CD4-positive, alpha-beta T cell treated with Interleukin-17A for 4 hours (primary cell): ENCODE measurements at regions not wholly inside any gene's neighbourhood (a gene's known extent, or its start where the extent isn't known, plus 50 kb on each side); places are given as distances from the start of the nearest gene placed in this dataset.
"Not testable (repeated sequence)": the region's sequence is repeated elsewhere in the genome, so short reads cannot be mapped to it uniquely, and the experiment has no call there.

Source experiments
- DNase-seq: peaks from one replicate; pipeline ENCODE4 v3.0.0-alpha.2; 2020; ENCODE audit warnings: mixed read lengths

DNA sequence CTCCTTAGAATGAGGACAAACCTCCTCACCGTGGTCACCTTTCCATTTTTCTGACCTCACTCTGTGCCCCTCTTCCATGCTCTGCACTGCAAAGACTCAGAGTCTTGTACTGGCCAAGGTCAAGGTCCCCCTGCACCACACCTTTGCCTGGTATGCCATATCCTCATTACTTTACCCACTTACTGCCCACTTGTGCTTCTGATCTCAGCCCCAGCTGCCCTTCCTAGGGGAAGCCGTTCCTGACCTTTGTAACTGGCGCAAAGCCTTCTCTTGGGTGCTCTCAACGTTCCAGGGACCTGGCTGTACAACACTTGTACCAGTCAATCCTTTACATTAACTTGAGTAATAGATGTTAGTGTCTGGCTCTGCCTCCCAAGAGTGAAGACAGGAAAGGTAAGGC is 256.0 kb downstream of the SV2B start:
- DNase-seq: no peak

DNA sequence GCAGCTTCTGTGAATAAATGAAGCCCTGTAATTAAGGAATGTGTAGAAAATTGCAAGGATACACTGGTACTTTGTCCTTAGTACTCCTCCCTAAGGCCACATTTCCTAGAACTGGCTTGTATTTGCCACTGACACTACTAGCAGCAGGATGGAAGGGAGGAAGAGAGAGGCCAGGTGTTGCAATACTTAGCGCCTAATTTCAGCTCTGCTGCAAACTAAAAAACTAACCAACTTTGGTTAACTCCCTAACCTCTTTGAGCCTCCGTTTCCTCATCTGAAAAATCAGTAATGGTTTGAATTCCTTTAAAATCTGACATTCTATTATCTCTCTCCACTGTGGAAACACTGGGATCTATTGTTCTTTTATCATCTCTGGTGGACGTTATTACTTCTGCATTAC is 257.0 kb downstream of the SV2B start:
- DNase-seq: no peak

GRCh38 chr15:91357486-91357885 is 257.4 kb downstream of the SV2B start:
- no peak for DNase-seq

- DNase-seq: no peak
Measured at GRCh38 chr15:91358405-91358804, 258.3 kb downstream of the SV2B start.

DNA sequence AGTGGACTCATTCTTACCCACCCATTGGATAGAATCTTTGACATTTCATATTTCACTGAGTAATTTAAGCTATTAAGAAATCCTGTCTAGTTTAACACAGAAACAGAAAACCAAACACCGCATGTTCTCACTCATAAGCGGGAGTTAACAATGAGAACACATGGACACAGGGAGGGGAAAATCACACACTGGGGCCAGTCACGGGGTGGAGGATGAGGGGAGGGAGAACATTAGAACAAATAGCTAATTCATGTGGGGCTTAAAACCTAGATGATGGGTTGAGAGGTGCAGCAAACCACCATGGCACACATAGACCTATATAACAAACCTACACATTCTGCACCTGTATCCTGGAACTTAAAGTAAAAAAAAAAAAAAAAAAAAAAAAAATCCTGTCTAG is 261.6 kb downstream of the SV2B start:
- not testable (repeated sequence) for DNase-seq

GRCh38 chr15:91366111-91366510 is 266.1 kb downstream of the SV2B start:
- no peak for DNase-seq

- no peak for DNase-seq
Measured at GRCh38 chr15:91368611-91369010, 268.6 kb downstream of the SV2B start.

DNA sequence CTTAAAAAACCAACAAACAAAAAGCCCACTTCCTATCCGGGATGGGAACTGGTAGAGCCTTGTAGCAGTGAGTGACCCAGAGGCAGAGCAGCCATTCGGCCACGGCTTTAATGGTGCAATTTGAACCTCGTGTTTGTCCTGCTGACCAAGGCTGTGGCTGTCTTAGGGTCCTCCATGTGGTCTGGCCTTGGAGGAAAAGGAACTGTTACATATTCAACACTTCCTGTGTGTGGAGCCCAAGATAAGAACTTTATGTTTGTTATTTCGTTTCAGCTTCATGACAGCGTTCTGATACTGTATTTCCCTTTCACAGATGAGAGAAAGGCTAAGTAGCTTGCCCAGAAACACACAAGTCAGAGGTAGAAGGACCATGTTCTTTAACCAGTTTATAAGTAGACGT is 269.8 kb downstream of the SV2B start:
- no peak for DNase-seq

DNA sequence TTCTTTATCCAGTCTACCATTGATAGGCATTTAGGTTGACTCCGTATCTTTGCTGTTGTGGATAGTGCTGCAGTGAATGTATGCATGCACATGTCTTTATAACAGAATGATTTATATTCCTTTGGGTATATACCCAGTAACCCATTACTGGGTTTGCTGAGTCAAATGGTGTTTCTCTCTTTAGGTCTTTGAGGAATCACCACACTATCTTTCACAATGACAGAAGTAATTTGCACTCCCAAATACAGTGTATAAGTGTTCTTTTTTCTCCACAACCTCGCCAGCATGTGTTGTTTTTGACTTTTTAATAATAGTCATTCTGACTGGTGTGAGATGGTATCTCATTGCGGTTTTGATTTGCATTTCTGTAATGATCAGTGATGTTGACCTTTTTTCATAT is 271.3 kb downstream of the SV2B start:
- not testable (repeated sequence) for DNase-seq

DNA sequence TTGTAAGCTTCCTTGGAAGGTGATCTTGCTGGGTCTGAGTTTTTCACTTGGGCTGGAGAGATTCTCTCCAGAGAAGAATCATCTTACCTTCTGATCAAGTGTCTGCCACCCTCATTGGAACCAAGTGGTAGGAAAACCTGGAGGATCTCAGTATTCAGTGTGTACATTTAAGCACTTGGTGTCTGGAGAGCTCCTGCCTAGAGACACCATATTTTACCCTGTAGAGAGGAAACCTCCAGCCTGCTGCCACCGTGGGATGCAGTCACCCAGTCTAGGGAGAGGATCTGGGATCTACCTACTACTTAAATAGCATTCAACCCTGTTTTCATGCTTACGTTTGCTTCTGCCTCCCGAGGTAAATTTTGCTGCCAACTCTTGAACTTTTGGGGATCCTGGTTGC is 274.3 kb downstream of the SV2B start:
- no peak for DNase-seq

GRCh38 chr15:91376038-91376437 is 276.0 kb downstream of the SV2B start:
- DNase-seq: no peak

DNA sequence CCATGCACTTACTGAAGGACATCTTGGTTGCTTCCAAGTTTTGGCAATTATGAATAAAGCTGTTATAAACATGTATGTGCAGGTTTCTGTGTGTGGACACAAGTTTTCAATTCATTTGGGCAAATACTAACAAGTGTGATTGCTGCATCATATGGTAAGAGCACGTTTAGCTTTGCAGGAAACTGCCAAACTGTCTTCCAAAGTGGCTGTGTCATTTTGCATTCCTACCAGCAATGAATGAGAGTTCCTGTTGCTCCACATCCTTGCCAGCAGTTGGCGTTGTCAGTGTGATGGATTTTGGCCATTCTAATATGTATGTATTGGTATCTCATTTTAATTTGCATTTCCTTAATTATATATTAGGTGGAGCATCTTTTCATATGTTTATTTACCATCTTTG is 280.1 kb downstream of the SV2B start:
- no peak for DNase-seq

DNA sequence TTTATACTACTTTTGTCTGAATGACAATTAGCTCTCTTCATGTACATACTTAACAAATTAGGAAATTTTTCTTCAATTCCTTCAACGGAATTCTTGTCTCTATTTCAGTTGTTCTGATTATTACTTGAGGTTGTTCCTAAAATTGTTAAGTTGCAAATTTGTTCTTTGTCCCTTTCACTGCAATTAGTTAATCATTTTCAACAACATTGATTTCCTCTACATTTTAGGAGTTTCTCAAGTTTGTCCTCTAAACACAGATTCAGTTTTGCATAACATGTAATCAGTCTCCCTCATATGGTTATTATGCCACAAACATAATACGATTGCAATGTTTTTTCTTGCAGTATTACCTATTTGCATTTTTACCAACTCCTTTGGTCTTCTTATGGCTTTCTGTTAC is 283.5 kb downstream of the SV2B start:
- DNase-seq: no peak

DNA sequence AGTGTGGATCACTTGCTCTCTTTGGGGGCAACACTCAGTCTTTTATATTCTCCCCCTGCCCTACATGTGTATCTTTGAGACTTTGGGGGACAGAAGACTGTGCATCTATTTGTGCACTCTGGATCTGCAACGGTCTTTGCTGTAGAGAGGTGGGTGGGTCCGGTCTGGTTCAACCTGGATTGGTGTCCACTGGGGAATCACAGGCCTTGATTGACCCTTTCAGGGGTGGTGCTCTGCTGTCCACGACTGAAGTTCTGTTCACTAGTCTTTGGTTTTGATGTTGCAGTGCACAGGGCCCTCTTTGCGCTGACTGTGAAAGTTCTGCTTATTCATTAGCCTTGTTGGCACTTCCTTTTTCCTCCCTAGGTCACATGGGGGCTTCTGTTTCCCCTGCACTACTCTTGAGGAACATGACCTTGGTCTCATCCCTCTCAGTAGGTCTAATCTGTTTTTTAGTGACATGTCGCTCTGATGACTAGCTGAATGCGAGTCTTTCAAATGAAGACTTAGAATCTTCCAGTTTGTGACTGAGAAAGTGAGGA is 284.2 kb downstream of the SV2B start:
- DNase-seq: no peak

DNA sequence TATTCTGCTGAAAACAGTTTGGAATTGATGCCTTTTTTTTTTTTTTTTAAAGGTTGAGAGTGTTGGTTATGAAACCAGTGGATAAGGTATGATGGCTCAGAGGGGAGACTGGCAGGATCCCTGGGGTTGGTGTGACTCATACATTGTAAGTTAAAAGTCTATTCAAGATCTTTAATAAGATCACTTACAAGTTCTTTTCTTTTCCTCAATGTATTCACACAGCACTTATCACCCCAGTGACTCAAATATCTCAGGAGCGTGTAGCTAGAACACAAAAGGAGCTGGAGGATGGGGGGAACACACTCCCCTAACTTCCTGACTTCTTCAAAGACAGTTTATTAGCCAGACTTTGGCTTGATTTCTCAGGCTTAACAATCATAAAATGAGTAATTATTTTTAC is 285.3 kb downstream of the SV2B start:
- no peak for DNase-seq

GRCh38 chr15:91393186-91393585 is 293.1 kb downstream of the SV2B start:
- DNase-seq: no peak

DNA sequence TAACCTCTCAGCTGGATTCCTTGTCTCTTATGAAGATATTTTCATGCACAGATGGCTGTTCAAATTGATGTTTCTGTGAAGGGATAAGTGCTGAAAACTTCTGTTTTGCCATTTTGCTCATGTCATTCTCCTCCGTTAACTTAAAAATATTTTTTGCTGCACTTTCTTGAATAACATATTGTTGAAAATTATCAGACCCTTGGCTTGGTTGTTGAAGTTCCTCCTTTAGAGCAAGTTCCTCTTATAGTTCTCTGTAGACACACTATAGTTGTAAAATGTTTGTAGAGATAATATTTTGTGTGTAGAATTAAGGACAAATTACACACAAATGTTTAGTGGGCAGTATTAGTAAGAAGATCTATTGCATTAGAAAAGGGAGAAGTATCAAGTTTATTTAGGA is 300.4 kb downstream of the SV2B start:
- DNase-seq: no peak

- DNase-seq: peak; percentile 9
Measured at GRCh38 chr15:91407269-91407889, 307.3 kb downstream of the SV2B start.

GRCh38 chr15:91408476-91409076 is 308.5 kb downstream of the SV2B start:
- DNase-seq: no peak

- DNase-seq: no peak
Measured at GRCh38 chr15:91409387-91409786, 309.3 kb downstream of the SV2B start.

DNA sequence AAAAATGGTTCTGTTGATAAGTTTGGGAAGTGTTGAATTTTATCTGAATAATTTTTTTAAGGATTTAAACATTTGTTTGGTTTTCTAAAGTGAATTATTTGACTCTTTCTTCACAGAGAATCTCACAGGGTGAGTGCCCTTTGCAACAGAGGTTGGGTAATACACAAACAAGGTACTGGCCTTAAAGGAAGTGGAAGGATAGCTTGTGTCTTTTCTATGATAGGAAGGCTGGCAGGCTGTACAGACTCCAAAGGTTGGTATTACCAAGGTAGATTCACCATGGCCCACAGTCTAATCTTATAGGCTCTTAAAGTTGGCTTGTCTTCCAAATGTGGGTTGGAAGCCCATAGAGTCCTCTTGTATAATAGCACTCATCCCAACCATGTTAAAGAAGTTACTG is 311.5 kb downstream of the SV2B start:
- DNase-seq: no peak

- DNase-seq: no peak
Measured at GRCh38 chr15:91412138-91412928, 312.3 kb downstream of the SV2B start.

DNA sequence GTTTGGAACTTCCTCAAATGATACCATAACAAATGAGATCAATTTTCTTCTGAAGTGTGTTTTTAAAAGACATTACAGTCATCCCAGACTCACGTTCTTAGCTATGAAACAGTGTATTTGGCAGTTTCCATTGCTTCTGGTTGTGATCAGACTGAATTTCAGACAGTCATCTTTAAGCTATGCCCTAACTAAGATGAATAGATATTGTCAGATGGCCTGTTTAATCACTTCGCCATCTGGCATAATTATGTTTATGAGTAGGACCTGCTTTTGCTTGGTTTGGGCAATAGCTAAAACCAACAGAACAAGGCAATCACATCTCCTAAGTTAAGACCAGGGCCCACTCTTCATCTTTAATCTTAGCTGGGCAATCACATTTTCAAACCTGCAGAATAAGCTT is 313.1 kb downstream of the SV2B start:
- no peak for DNase-seq

DNA sequence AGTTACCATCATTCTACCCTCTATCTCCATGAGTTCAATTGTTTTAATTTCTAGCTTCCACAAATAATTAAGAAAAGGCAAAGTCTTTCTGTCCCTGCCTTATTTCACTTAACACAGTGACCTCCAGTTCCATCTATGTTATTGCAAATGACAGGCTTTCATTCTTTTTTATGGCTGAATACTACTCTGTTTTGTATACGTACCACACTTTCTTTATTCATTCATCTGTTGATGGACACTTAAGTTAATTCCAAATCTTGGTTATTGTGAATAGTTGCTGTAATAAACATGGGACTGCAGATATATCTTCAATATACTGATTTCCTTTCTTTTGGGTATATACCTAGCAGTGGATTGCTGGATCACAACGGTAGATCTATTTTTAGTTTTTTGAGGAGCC is 314.1 kb downstream of the SV2B start:
- no peak for DNase-seq
